ENCODE measurements at regions not wholly inside any gene's neighbourhood (a gene's known extent, or its start where the extent isn't known, plus 50 kb on each side); places are given as distances from the start of the nearest gene placed in this dataset.
"Not testable (repeated sequence)": the region's sequence is repeated elsewhere in the genome, so short reads cannot be mapped to it uniquely, and the experiment has no call there.

DNA sequence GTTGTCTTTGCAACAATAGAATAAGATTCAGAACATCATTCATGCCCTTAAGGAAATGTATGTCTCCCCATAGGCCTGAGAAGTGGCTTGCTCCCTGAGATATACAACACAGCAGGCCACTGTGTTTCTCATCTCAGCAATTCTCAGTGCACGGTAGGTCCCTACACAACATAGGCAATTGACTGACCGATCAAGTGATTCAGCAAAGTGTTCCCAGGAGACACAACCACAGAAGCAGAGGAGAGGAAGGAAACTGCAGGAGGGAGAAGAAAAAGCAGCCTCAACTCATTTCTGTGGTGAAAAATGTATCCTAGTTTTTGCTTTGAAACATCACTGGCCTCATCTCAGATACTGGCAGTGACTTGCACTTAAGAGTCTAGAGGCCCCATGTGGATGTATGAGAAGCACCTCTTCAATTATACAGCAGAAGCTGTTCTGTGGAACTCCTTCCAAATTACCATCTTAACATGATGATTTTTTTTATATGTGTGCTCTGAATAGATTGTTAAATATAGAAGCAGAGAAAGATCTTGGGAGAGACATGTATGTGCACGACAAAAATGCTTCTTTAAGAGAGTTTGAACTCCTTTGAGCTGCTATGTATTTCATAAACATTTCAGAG is 306.8 kb downstream of the XPNPEP1 start:
- Histone ChIP-seq H3K79me2 (ENCODE audit: insufficient read depth, low read length) (no peaks in the 10 kb centered on the region), H3K27me3 (ENCODE audit: low read length) (no peaks in the 10 kb centered on the region), H3K27ac (ENCODE audit: low read depth, low read length) (no peak overlapping the region), H3K36me3 (ENCODE audit: low read length) (no peaks in the 10 kb centered on the region), H2AFZ (ENCODE audit: low read depth, low read length, severe bottlenecking) (no peak overlapping the region), H4K20me1 (ENCODE audit: low read depth, low read length) (no peaks in the 10 kb centered on the region), H3K9me2 (replicated peaks; ENCODE audit: insufficient read depth, low read length) (no peaks in the 10 kb centered on the region), H3K4me2 (ENCODE audit: low read depth, low read length, poor library complexity, severe bottlenecking) (no peak overlapping the region), H3K9me3 (ENCODE audit: insufficient read depth, low read length) (no peaks in the 10 kb centered on the region), H3K9ac (ENCODE audit: low read length) (no peak overlapping the region), H3K4me3 (ENCODE audit: insufficient read depth, low read length, poor library complexity, severe bottlenecking) (no peak overlapping the region), H3F3A (ENCODE audit: insufficient read depth) (no peaks in the 10 kb centered on the region)
- TF ChIP-seq, protein P1, sequence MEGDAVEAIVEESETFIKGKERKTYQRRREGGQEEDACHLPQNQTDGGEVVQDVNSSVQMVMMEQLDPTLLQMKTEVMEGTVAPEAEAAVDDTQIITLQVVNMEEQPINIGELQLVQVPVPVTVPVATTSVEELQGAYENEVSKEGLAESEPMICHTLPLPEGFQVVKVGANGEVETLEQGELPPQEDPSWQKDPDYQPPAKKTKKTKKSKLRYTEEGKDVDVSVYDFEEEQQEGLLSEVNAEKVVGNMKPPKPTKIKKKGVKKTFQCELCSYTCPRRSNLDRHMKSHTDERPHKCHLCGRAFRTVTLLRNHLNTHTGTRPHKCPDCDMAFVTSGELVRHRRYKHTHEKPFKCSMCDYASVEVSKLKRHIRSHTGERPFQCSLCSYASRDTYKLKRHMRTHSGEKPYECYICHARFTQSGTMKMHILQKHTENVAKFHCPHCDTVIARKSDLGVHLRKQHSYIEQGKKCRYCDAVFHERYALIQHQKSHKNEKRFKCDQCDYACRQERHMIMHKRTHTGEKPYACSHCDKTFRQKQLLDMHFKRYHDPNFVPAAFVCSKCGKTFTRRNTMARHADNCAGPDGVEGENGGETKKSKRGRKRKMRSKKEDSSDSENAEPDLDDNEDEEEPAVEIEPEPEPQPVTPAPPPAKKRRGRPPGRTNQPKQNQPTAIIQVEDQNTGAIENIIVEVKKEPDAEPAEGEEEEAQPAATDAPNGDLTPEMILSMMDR (IDR thresholded peaks at IDR 0.05; ENCODE audit: insufficient read depth, low read length, poor library complexity, severe bottlenecking), result no peak
- no peak for TF ChIP-seq EZH2phosphoT487 (conservative IDR thresholded peaks at IDR 0.05; ENCODE audit: low read length)

DNA sequence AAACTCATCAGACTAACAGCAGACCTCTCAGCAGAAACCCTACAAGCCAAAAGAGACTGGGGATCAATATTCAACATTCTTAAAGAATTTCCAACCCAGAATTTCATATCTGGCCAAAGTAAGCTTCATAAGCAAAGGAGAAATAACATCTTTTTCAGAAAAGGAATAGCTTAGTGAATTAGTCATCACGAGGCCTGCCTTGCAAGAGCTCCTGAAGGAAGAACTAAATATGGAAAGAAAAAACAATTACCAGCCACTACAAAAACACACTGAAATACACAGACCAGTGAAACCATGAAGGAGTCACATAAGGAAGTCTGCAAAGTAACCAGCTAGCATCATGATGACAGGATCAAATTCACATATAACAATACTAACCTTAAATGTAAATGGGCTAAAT is 328.0 kb downstream of the XPNPEP1 start:
- not testable (repeated sequence) for H3K9me2 ChIP-seq (replicated peaks; ENCODE audit: insufficient read depth, low read length); H3K4me2 ChIP-seq (ENCODE audit: low read depth, low read length, poor library complexity, severe bottlenecking); H3K36me3 ChIP-seq (ENCODE audit: low read length); H3K27me3 ChIP-seq (ENCODE audit: low read length); H3K9me3 ChIP-seq (ENCODE audit: insufficient read depth, low read length); H3K27ac ChIP-seq (ENCODE audit: low read depth, low read length); H2AFZ ChIP-seq (ENCODE audit: low read depth, low read length, severe bottlenecking); H3F3A ChIP-seq (ENCODE audit: insufficient read depth); H3K9ac ChIP-seq (ENCODE audit: low read length); H3K79me2 ChIP-seq (ENCODE audit: insufficient read depth, low read length); H3K4me3 ChIP-seq (ENCODE audit: insufficient read depth, low read length, poor library complexity, severe bottlenecking); H4K20me1 ChIP-seq (ENCODE audit: low read depth, low read length)

DNA sequence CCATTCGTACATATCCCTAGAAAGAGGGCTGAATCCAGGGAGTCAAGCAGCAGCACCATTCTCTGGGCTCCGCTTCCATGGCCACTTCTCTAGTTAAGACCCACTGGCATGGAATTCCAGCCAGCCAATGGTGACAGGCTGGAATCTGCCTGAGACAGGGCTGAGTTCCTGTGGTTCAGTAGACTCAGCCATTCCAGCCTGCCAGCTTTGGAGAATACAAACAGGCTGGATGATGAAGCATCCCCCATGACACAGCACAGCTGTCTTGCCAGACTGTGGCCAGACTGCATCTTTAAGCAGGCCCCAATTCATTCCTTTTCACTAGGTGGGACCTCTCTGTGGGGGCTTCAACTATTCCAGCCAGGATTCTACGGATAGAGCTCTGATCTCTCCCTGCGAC is 329.6 kb downstream of the XPNPEP1 start:
- Histone ChIP-seq H3F3A (ENCODE audit: insufficient read depth) (no peaks in the 10 kb centered on the region), H4K20me1 (ENCODE audit: low read depth, low read length) (no peaks in the 10 kb centered on the region), H3K9me3 (ENCODE audit: insufficient read depth, low read length) (no peaks in the 10 kb centered on the region), H2AFZ (ENCODE audit: low read depth, low read length, severe bottlenecking) (no peak overlapping the region), H3K27me3 (ENCODE audit: low read length) (no peaks in the 10 kb centered on the region), H3K79me2 (ENCODE audit: insufficient read depth, low read length) (no peaks in the 10 kb centered on the region), H3K4me3 (ENCODE audit: insufficient read depth, low read length, poor library complexity, severe bottlenecking) (no peak overlapping the region), H3K4me2 (ENCODE audit: low read depth, low read length, poor library complexity, severe bottlenecking) (no peak overlapping the region), H3K27ac (ENCODE audit: low read depth, low read length) (no peak overlapping the region), H3K9ac (ENCODE audit: low read length) (no peak overlapping the region), H3K36me3 (ENCODE audit: low read length) (no peaks in the 10 kb centered on the region), H3K9me2 (replicated peaks; ENCODE audit: insufficient read depth, low read length) (no peaks in the 10 kb centered on the region)
- no peak for TF ChIP-seq EZH2phosphoT487 (conservative IDR thresholded peaks at IDR 0.05; ENCODE audit: low read length)
- TF ChIP-seq, protein P1 (IDR thresholded peaks at IDR 0.05; ENCODE audit: insufficient read depth, low read length, poor library complexity, severe bottlenecking), result no peak

GRCh38 chr10:109592391-109592790 is 330.9 kb downstream of the XPNPEP1 start:
- Histone ChIP-seq H4K20me1 (ENCODE audit: low read depth, low read length) (no peaks in the 10 kb centered on the region), H3K9me3 (ENCODE audit: insufficient read depth, low read length) (no peaks in the 10 kb centered on the region), H3K27me3 (ENCODE audit: low read length) (no peaks in the 10 kb centered on the region), H3K36me3 (ENCODE audit: low read length) (no peaks in the 10 kb centered on the region), H2AFZ (ENCODE audit: low read depth, low read length, severe bottlenecking) (no peak overlapping the region), H3K9ac (ENCODE audit: low read length) (no peak overlapping the region), H3K4me2 (ENCODE audit: low read depth, low read length, poor library complexity, severe bottlenecking) (no peak overlapping the region), H3K9me2 (replicated peaks; ENCODE audit: insufficient read depth, low read length) (no peaks in the 10 kb centered on the region), H3K4me3 (ENCODE audit: insufficient read depth, low read length, poor library complexity, severe bottlenecking) (no peak overlapping the region), H3K27ac (ENCODE audit: low read depth, low read length) (no peak overlapping the region), H3F3A (ENCODE audit: insufficient read depth) (no peaks in the 10 kb centered on the region), H3K79me2 (ENCODE audit: insufficient read depth, low read length) (no peaks in the 10 kb centered on the region)
- TF ChIP-seq EZH2phosphoT487 (conservative IDR thresholded peaks at IDR 0.05; ENCODE audit: low read length), result no peak
- TF ChIP-seq, protein P1 (IDR thresholded peaks at IDR 0.05; ENCODE audit: insufficient read depth, low read length, poor library complexity, severe bottlenecking), result no peak
